ENCODE measurements at regions not wholly inside any gene's neighbourhood (a gene's known extent, or its start where the extent isn't known, plus 50 kb on each side); places are given as distances from the start of the nearest gene placed in this dataset.

DNA sequence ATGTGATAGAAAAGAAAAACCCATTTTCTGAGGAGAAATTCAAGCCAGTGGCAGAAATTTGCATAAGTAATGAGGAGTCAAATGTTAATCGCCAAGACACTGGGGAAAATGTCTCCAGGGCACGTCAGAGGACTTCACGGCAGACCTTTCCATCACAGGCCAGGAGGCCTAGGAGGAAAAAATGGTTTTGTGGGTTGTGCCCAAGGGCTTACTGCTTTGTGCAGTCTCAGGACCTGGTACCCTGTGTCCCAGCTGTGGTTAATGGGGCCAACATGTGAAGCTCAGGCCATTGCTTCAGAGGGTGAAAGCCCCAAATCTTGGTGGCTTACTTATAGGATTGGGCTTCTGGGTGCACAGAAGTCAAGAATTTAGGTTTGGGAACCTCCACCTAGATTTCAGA, 54.8 kb upstream of the ADAMTS2 start:
- TF ChIP-seq, protein P1, sequence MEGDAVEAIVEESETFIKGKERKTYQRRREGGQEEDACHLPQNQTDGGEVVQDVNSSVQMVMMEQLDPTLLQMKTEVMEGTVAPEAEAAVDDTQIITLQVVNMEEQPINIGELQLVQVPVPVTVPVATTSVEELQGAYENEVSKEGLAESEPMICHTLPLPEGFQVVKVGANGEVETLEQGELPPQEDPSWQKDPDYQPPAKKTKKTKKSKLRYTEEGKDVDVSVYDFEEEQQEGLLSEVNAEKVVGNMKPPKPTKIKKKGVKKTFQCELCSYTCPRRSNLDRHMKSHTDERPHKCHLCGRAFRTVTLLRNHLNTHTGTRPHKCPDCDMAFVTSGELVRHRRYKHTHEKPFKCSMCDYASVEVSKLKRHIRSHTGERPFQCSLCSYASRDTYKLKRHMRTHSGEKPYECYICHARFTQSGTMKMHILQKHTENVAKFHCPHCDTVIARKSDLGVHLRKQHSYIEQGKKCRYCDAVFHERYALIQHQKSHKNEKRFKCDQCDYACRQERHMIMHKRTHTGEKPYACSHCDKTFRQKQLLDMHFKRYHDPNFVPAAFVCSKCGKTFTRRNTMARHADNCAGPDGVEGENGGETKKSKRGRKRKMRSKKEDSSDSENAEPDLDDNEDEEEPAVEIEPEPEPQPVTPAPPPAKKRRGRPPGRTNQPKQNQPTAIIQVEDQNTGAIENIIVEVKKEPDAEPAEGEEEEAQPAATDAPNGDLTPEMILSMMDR (IDR thresholded peaks at IDR 0.05): no peak
- no peak for TF ChIP-seq NFIC (IDR thresholded peaks at IDR 0.05; ENCODE audit: borderline replicate concordance)
- TF ChIP-seq POLR2AphosphoS5 (IDR thresholded peaks at IDR 0.05; ENCODE audit: low read depth, low read length): no peak
- no peak for TF ChIP-seq FOXJ3 (CRISPR knock-in tag; IDR thresholded peaks at IDR 0.05)

All from SK-N-SH (cell line).